Panc1 (cell line): ENCODE measurements at regions not wholly inside any gene's neighbourhood (a gene's known extent, or its start where the extent isn't known, plus 50 kb on each side); places are given as distances from the start of the nearest gene placed in this dataset.

Experiments
- ATAC-seq: fragments of 200-7000 bp; cut with Tn5 transposase; 2 replicates; pipeline ENCODE4 v1.9.1; 2020; ENCODE audit warnings: mild to moderate bottlenecking, moderate library complexity
- BruUV-seq: library from RNA; stranded (reverse); fragments of 400-500 nt; replicated peaks from 2 replicates; lab custom pipeline; 2021; lab: Mats Ljungman, UMichigan
- CTCF ChIA-PET: fragments of 300-600 bp; sonication (Branson Sonifier 250); formaldehyde crosslinking; loops from one replicate; lab custom pipeline; 2022; ENCODE audit warnings: antibody characterized with exemption; lab: Charles Lee
- POLR2A ChIA-PET: fragments of 300-600 bp; sonication (Branson Sonifier 250); formaldehyde crosslinking; loops from one replicate; lab custom pipeline; 2022; ENCODE audit warnings: antibody characterized with exemption; lab: Charles Lee
- DNase-seq: peaks from one replicate; pipeline ENCODE4 v3.0.0-alpha.2; 2010; ENCODE audit warnings: low read depth, low spot score
- H3K27ac ChIP-seq: 2 replicates; pipeline ENCODE4 v1.5.1; 2011; ENCODE audit warnings: mild to moderate bottlenecking, low read length, inconsistent platforms
- H3K27me3 ChIP-seq: fragments of 200-500 bp; sonication (Bioruptor generic); 2 replicates; pipeline ENCODE4 v1.6.0; 2014; ENCODE audit warnings: low read length, inconsistent platforms; ENCODE audit not compliant: control insufficient read depth, insufficient read depth
- H3K36me3 ChIP-seq: fragments of 200-500 bp; sonication (Bioruptor generic); 2 replicates; pipeline ENCODE4 v1.5.1; 2014; ENCODE audit warnings: inconsistent platforms, mild to moderate bottlenecking, low read length, moderate library complexity; ENCODE audit not compliant: control insufficient read depth, insufficient read depth
- H3K4me1 ChIP-seq: 2 replicates; pipeline ENCODE4 v1.5.1; 2011; ENCODE audit warnings: inconsistent platforms, mild to moderate bottlenecking, low read length, moderate library complexity; ENCODE audit not compliant: control insufficient read depth, insufficient read depth
- H3K4me3 ChIP-seq, 2 experiments: 2 replicates each; pipeline ENCODE4 v1.5.1; 2011 to 2012; ENCODE audit warnings: low read depth in 2 of 2, low read length in 2 of 2, mild to moderate bottlenecking in 2 of 2, inconsistent platforms in 1 of 2, moderate library complexity in 1 of 2
- H3K9me3 ChIP-seq: fragments of 200-500 bp; sonication (Bioruptor generic); 2 replicates; pipeline ENCODE4 v1.5.1; 2014; ENCODE audit warnings: low read depth, mild to moderate bottlenecking, inconsistent platforms, low read length, moderate library complexity; ENCODE audit not compliant: control insufficient read depth, insufficient read depth
- POLR2AphosphoS5 ChIP-seq: IDR thresholded peaks from 2 replicates; pipeline ENCODE4 v1.6.1; 2012; ENCODE audit warnings: mild to moderate bottlenecking, low read depth, low read length, moderate library complexity
- SIN3A ChIP-seq: IDR thresholded peaks from 2 replicates; pipeline ENCODE4 v1.6.1; 2012; ENCODE audit warnings: low read depth, mild to moderate bottlenecking, low read length, moderate library complexity, borderline replicate concordance; ENCODE audit not compliant: insufficient read depth
- TCF7L2 ChIP-seq: IDR thresholded peaks from 2 replicates; pipeline ENCODE4 v1.6.1; 2011; ENCODE audit warnings: mild to moderate bottlenecking, low read depth, low read length, inconsistent platforms
- in situ Hi-C: cut with HindIII; loops from 2 replicates; pipeline ENCODE4 v1.10.0; 2016; ENCODE audit warnings: low sequenced_read_pairs, low pct_unique_long_range_greater_than_20kb
- intact Hi-C: fragments of 100-400 bp; cut with micrococcal nuclease; formaldehyde crosslinking; loops from one replicate; pipeline ENCODE4 v1.10.0; 2022; ENCODE audit not compliant: unreplicated experiment
- TF ChIP-seq, protein P1 (sequence below), 2 experiments: IDR thresholded peaks; 2 replicates each; pipeline ENCODE4 v1.6.1; 2011 to 2012; ENCODE audit warnings: low read depth in 2 of 2, control low read depth in 1 of 2, low read length in 1 of 2, mild to moderate bottlenecking in 1 of 2, moderate library complexity in 1 of 2; ENCODE audit not compliant: insufficient read depth in 1 of 2
- TF ChIP-seq, protein P2 (sequence below): fragments of 450-650 bp; IDR thresholded peaks from 2 replicates; pipeline ENCODE4 v1.5.1; 2017; ENCODE audit warnings: mild to moderate bottlenecking

DNA sequence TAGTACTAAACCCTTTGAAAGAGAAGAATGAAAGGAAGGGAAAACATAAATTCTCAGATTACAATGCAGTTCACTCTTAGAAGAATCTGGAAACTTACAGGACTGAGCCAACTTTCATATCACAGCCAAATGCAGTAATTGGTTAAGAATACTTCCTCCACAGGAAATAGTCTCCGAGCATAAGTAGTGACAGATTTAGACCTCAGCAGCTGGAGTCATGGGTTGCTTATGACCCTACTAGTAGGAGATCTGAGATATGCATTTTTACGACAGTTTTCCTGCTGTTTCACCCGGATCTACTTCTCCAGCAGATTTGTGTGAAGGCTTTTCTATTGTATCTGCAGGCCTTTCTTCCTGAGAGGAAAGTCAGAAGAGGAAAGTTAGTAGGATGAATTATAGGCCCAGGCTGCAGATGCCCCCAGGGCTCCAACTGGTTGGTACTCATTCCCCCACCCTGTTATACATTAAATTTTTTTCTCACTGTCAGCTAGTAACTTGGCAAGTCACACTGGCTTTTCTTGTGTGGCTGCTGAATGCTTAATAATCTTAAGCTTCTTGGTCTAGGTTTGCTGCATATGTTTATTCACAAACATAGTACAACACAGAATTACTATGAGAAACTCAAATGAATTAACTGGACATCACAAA, 1241.5 kb upstream of the MIR17HG start:
- POLR2A ChIA-PET = no interaction called here
- Histone ChIP-seq H3K9me3 (no peaks in the 10 kb centered on the region), H3K36me3 (no peaks in the 10 kb centered on the region), H3K4me1 (no peaks in the 10 kb centered on the region), H3K27ac (no peak overlapping the region), H3K27me3 (no peaks in the 10 kb centered on the region), H3K4me3 (no peak overlapping the region)
- CTCF ChIA-PET = no interaction called here
- ATAC-seq (no peak), DNase-seq (no peak)
- in situ Hi-C loops = no loop called here
- intact Hi-C loops = no loop called here
- TF ChIP-seq, protein P1, sequence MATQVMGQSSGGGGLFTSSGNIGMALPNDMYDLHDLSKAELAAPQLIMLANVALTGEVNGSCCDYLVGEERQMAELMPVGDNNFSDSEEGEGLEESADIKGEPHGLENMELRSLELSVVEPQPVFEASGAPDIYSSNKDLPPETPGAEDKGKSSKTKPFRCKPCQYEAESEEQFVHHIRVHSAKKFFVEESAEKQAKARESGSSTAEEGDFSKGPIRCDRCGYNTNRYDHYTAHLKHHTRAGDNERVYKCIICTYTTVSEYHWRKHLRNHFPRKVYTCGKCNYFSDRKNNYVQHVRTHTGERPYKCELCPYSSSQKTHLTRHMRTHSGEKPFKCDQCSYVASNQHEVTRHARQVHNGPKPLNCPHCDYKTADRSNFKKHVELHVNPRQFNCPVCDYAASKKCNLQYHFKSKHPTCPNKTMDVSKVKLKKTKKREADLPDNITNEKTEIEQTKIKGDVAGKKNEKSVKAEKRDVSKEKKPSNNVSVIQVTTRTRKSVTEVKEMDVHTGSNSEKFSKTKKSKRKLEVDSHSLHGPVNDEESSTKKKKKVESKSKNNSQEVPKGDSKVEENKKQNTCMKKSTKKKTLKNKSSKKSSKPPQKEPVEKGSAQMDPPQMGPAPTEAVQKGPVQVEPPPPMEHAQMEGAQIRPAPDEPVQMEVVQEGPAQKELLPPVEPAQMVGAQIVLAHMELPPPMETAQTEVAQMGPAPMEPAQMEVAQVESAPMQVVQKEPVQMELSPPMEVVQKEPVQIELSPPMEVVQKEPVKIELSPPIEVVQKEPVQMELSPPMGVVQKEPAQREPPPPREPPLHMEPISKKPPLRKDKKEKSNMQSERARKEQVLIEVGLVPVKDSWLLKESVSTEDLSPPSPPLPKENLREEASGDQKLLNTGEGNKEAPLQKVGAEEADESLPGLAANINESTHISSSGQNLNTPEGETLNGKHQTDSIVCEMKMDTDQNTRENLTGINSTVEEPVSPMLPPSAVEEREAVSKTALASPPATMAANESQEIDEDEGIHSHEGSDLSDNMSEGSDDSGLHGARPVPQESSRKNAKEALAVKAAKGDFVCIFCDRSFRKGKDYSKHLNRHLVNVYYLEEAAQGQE (IDR thresholded peaks at IDR 0.05; ENCODE audit: insufficient read depth in 1 of 2, low read depth in 2 of 2, low read length in 1 of 2) = no peak
- TF ChIP-seq TCF7L2 (no peak), SIN3A (no peak), POLR2AphosphoS5 (no peak)
- TF ChIP-seq, protein P2, sequence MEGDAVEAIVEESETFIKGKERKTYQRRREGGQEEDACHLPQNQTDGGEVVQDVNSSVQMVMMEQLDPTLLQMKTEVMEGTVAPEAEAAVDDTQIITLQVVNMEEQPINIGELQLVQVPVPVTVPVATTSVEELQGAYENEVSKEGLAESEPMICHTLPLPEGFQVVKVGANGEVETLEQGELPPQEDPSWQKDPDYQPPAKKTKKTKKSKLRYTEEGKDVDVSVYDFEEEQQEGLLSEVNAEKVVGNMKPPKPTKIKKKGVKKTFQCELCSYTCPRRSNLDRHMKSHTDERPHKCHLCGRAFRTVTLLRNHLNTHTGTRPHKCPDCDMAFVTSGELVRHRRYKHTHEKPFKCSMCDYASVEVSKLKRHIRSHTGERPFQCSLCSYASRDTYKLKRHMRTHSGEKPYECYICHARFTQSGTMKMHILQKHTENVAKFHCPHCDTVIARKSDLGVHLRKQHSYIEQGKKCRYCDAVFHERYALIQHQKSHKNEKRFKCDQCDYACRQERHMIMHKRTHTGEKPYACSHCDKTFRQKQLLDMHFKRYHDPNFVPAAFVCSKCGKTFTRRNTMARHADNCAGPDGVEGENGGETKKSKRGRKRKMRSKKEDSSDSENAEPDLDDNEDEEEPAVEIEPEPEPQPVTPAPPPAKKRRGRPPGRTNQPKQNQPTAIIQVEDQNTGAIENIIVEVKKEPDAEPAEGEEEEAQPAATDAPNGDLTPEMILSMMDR = no peak
- BruUV-seq = no TSS peak

DNA sequence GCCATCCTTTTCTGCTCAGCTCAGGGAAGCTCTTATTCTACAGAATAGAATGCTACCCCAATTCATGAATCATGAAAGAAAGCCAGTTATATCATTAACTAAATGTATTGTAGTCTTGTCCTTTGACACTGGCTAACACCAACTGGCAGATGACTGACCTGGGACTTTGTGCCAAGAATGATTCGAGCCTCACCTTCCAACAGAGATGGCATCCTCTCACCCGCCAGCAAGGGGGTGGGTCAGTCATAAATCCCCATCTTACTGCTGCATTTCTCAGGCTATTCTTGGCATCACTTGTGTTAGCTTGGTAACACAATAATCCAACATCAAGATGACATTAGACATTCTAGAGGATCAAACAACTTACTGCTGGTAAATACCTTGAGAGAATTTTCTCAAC, 1239.8 kb upstream of the MIR17HG start:
- ATAC-seq = no peak
- no peak for DNase-seq
- in situ Hi-C loops = no loop called here
- Histone ChIP-seq H3K27ac (no peak overlapping the region), H3K4me3 (no peak overlapping the region), H3K4me1 (no peaks in the 10 kb centered on the region), H3K9me3 (no peaks in the 10 kb centered on the region), H3K27me3 (no peaks in the 10 kb centered on the region), H3K36me3 (no peaks in the 10 kb centered on the region)
- BruUV-seq = no TSS peak
- POLR2A ChIA-PET = no interaction called here
- intact Hi-C loops = no loop called here
- TF ChIP-seq POLR2AphosphoS5 (no peak), SIN3A (no peak), TCF7L2 (no peak)
- TF ChIP-seq, protein P2 = no peak
- TF ChIP-seq, protein P1 (IDR thresholded peaks at IDR 0.05; ENCODE audit: insufficient read depth in 1 of 2, low read depth in 2 of 2, low read length in 1 of 2) = no peak
- CTCF ChIA-PET = no interaction called here
